Activated CD4-positive, alpha-beta T cell treated with anti-CD3 and anti-CD28 coated beads, Interleukin-10, Interleukin-2, amounts not matched to agents 100 ng/mL and 50 ng/mL, durations not matched to agents 16 hours and 8 hours (primary cell): ENCODE measurements at regions not wholly inside any gene's neighbourhood (a gene's known extent, or its start where the extent isn't known, plus 50 kb on each side); places are given as distances from the start of the nearest gene placed in this dataset.

Experiments used
- DNase-seq: peaks from one replicate; pipeline ENCODE4 v3.0.0-alpha.2; 2020

- DNase-seq: no peak
These were observed 133.9 kb downstream of the C9orf50 start for GRCh38 chr9:129486756-129487657.

GRCh38 chr9:129485145-129485774, 135.6 kb downstream of the C9orf50 start:
- DNase-seq: no peak

- DNase-seq: no peak
These were observed 136.4 kb downstream of the C9orf50 start for GRCh38 chr9:129484352-129485000.

GRCh38 chr9:129483415-129484351, 137.2 kb downstream of the C9orf50 start:
- no peak for DNase-seq

GRCh38 chr9:129482521-129483414, 138.1 kb downstream of the C9orf50 start:
- no peak for DNase-seq

GRCh38 chr9:129481810-129482511, 138.9 kb downstream of the C9orf50 start:
- DNase-seq: no peak

GRCh38 chr9:129481424-129481809, 139.5 kb downstream of the C9orf50 start:
- DNase-seq: no peak

GRCh38 chr9:129480745-129481144, 140.2 kb downstream of the C9orf50 start:
- no peak for DNase-seq

GRCh38 chr9:129480227-129480626, 140.7 kb downstream of the C9orf50 start:
- no peak for DNase-seq

- no peak for DNase-seq
These were observed 141.3 kb downstream of the C9orf50 start for GRCh38 chr9:129479631-129480011.

- no peak for DNase-seq
These were observed 141.8 kb downstream of the C9orf50 start for GRCh38 chr9:129478961-129479630.

GRCh38 chr9:129478461-129478860, 142.4 kb downstream of the C9orf50 start:
- DNase-seq: no peak

- DNase-seq: no peak
These were observed 143.9 kb downstream of the C9orf50 start for GRCh38 chr9:129476821-129477611.

GRCh38 chr9:129474740-129475404, 146.0 kb downstream of the C9orf50 start:
- no peak for DNase-seq

GRCh38 chr9:129473523-129474244, 147.2 kb downstream of the C9orf50 start:
- no peak for DNase-seq

GRCh38 chr9:129472651-129473102, 148.2 kb downstream of the C9orf50 start:
- DNase-seq: no peak

- DNase-seq: no peak
These were observed 149.5 kb downstream of the C9orf50 start for GRCh38 chr9:129471201-129472019.
